ENCODE measurements at regions not wholly inside any gene's neighbourhood (a gene's known extent, or its start where the extent isn't known, plus 50 kb on each side); places are given as distances from the start of the nearest gene placed in this dataset.
"Not testable (repeated sequence)": the region's sequence is repeated elsewhere in the genome, so short reads cannot be mapped to it uniquely, and the experiment has no call there.

GRCh38 chr10:81135851-81136250 is 598.1 kb downstream of the SH2D4B start:
- no peak for DNase-seq

- no peak for DNase-seq
Measured at GRCh38 chr10:81136261-81136660, 598.6 kb downstream of the SH2D4B start.

- DNase-seq = no peak
Measured at GRCh38 chr10:81145975-81146374, 608.3 kb downstream of the SH2D4B start.

- DNase-seq = no peak
Measured at GRCh38 chr10:81146436-81146835, 608.7 kb downstream of the SH2D4B start.

- no peak for DNase-seq
Measured at GRCh38 chr10:81152656-81153055, 615.0 kb downstream of the SH2D4B start.

GRCh38 chr10:81157681-81158080 is 620.0 kb downstream of the SH2D4B start:
- no peak for DNase-seq

GRCh38 chr10:81177651-81178244 is 640.0 kb downstream of the SH2D4B start:
- DNase-seq = no peak

- DNase-seq = no peak
Measured at GRCh38 chr10:81179324-81179723, 641.6 kb downstream of the SH2D4B start.

- DNase-seq = no peak
Measured at GRCh38 chr10:81179805-81180452, 642.2 kb downstream of the SH2D4B start.

- no peak for DNase-seq
Measured at GRCh38 chr10:81182296-81182695, 644.6 kb downstream of the SH2D4B start.

- no peak for DNase-seq
Measured at GRCh38 chr10:81192221-81192788, 654.6 kb downstream of the SH2D4B start.

- DNase-seq = no peak
Measured at GRCh38 chr10:81200801-81201200, 663.1 kb downstream of the SH2D4B start.

GRCh38 chr10:81207359-81207758 is 667.6 kb upstream of the NRG3 start:
- not testable (repeated sequence) for DNase-seq

- DNase-seq = no peak
Measured at GRCh38 chr10:81213370-81213769, 661.6 kb upstream of the NRG3 start.

- DNase-seq = no peak
Measured at GRCh38 chr10:81215498-81215897, 659.5 kb upstream of the NRG3 start.

- no peak for DNase-seq
Measured at GRCh38 chr10:81216949-81217348, 658.0 kb upstream of the NRG3 start.

- DNase-seq = no peak
Measured at GRCh38 chr10:81218307-81218706, 656.7 kb upstream of the NRG3 start.

- no peak for DNase-seq
Measured at GRCh38 chr10:81219758-81220157, 655.2 kb upstream of the NRG3 start.

GRCh38 chr10:81248886-81249285 is 626.1 kb upstream of the NRG3 start:
- no peak for DNase-seq

GRCh38 chr10:81251457-81252115 is 623.4 kb upstream of the NRG3 start:
- DNase-seq = no peak

GRCh38 chr10:81264991-81265390 is 610.0 kb upstream of the NRG3 start:
- DNase-seq = not testable (repeated sequence)

- DNase-seq = no peak
Measured at GRCh38 chr10:81270051-81270450, 604.9 kb upstream of the NRG3 start.

- DNase-seq = no peak
Measured at GRCh38 chr10:81280497-81281479, 594.2 kb upstream of the NRG3 start.

All from effector CD8-positive, alpha-beta T cell (primary cell).